K562 (cell line): ENCODE measurements at regions not wholly inside any gene's neighbourhood (a gene's known extent, or its start where the extent isn't known, plus 50 kb on each side); places are given as distances from the start of the nearest gene placed in this dataset.

Source experiments
- ATAC-seq: fragments of 200-7000 bp; cut with Tn5 transposase; 3 replicates; pipeline ENCODE4 v1.9.1; 2020; ENCODE audit warnings: moderate library complexity
- BruUV-seq: library from RNA; stranded (reverse); fragments of 400-500 nt; replicated peaks from 2 replicates; lab custom pipeline; 2021; lab: Mats Ljungman, UMichigan
- CTCF ChIA-PET: fragments of 300-600 bp; formaldehyde crosslinking; extraction: SDS; loops from one replicate; lab custom pipeline; 2021; ENCODE audit warnings: low intra/inter-chr PET ratio; lab: Yijun Ruan, JAX
- POLR2A ChIA-PET: fragments of 300-600, 350-650 bp; sonication (Branson Sonifier 250); formaldehyde crosslinking; extraction: SDS; loops from one replicate; lab custom pipeline; 2021; ENCODE audit warnings: antibody characterized with exemption, inconsistent platforms; lab: Yijun Ruan, JAX
- DNase-seq, 4 experiments: peaks; one replicate each; pipeline versions ENCODE4 v3.0.0 to v3.0.0-alpha.2; 2011 to 2018; ENCODE audit warnings: low spot score in 3 of 4, mixed read lengths in 3 of 4; ENCODE audit errors: extremely low read depth in 1 of 4
- FAIRE-seq: peaks from 2 replicates; lab custom pipeline; 2011; peaks lifted over from hg19 to GRCh38; lab: Jason Lieb, UNC
- H2AFZ ChIP-seq: 2 replicates; pipeline ENCODE4 v1.6.0; 2011; ENCODE audit warnings: low read depth, low read length, control low read depth, inconsistent platforms
- H3K27ac ChIP-seq: fragments of 200-600 bp; 3 replicates; pipeline ENCODE4 v1.8.0; 2011; ENCODE audit warnings: low read depth, mild to moderate bottlenecking, control low read depth, inconsistent platforms, low read length, moderate library complexity, mixed read lengths; ENCODE audit errors: extremely low read depth
- H3K27me3 ChIP-seq, 2 experiments: fragments of 300-600 bp in 1 of 2; 2 replicates in 1 of 2; 3 replicates in 1 of 2; pipeline versions ENCODE4 v1.6.0 to v1.8.0; 2011; ENCODE audit warnings: inconsistent platforms in 2 of 2, low read length in 2 of 2, mild to moderate bottlenecking in 1 of 2, mixed read lengths in 1 of 2, moderate library complexity in 1 of 2; ENCODE audit not compliant: control insufficient read depth in 2 of 2, insufficient read depth in 2 of 2
- H3K36me3 ChIP-seq: fragments of 300-600 bp; 3 replicates; pipeline ENCODE4 v1.8.0; 2011; ENCODE audit warnings: mild to moderate bottlenecking, low read length, inconsistent platforms; ENCODE audit not compliant: control insufficient read depth, insufficient read depth
- H3K4me1 ChIP-seq, 2 experiments: fragments of 200-600 bp in 1 of 2; replicated peaks in 1 of 2; 2 replicates in 1 of 2; 3 replicates in 1 of 2; pipeline versions ENCODE4 v1.5.1 to v1.8.0; 2011; ENCODE audit warnings: inconsistent platforms in 2 of 2, low read length in 2 of 2, mild to moderate bottlenecking in 1 of 2, mixed read lengths in 1 of 2, moderate library complexity in 1 of 2; ENCODE audit not compliant: control insufficient read depth in 2 of 2, insufficient read depth in 2 of 2
- H3K4me2 ChIP-seq: 2 replicates; pipeline ENCODE4 v1.6.1; 2011; ENCODE audit warnings: low read length, control low read depth, inconsistent platforms, mixed read lengths; ENCODE audit not compliant: insufficient read depth
- H3K4me3 ChIP-seq: fragments of 200-600 bp; sonication (generic), shearing (Covaris generic); 2 replicates; pipeline ENCODE4 v1.5.1; 2016; ENCODE audit warnings: control low read depth, inconsistent platforms
- H3K79me2 ChIP-seq: fragments of 200-600 bp; 3 replicates; pipeline ENCODE4 v1.8.0; 2011; ENCODE audit warnings: low read length, inconsistent platforms; ENCODE audit not compliant: control insufficient read depth, insufficient read depth
- H3K9ac ChIP-seq, 2 experiments: 2 replicates each; pipeline versions ENCODE4 v1.6.0 to v1.6.1; 2011; ENCODE audit warnings: low read depth in 2 of 2, low read length in 2 of 2, control low read depth in 1 of 2, inconsistent platforms in 1 of 2, mild to moderate bottlenecking in 1 of 2, mixed read lengths in 1 of 2; ENCODE audit not compliant: insufficient read depth in 1 of 2
- H3K9me1 ChIP-seq: one replicate; pipeline ENCODE4 v1.6.0; 2011; ENCODE audit warnings: inconsistent platforms, mild to moderate bottlenecking, low read length, moderate library complexity; ENCODE audit not compliant: control insufficient read depth, insufficient read depth
- H3K9me3 ChIP-seq: replicated peaks from 2 replicates; pipeline ENCODE4 v1.5.1; 2011; ENCODE audit warnings: low read depth, low read length, inconsistent platforms; ENCODE audit not compliant: control insufficient read depth, insufficient read depth
- H4K20me1 ChIP-seq: replicated peaks from 2 replicates; pipeline ENCODE4 v1.6.1; 2011; ENCODE audit warnings: low read length, inconsistent platforms, mixed read lengths; ENCODE audit not compliant: control insufficient read depth, insufficient read depth
- ARID4B ChIP-seq: sonication (generic); formaldehyde crosslinking; IDR thresholded peaks from 2 replicates; pipeline ENCODE4 v1.8.0; 2022; ENCODE audit warnings: mild to moderate bottlenecking, missing genetic modification reagents
- ATF4 ChIP-seq: fragments of 450-650 bp; formaldehyde crosslinking; IDR thresholded peaks from 2 replicates; pipeline ENCODE4 v1.4.0; 2022; ENCODE audit warnings: mild to moderate bottlenecking, moderate library complexity
- DIDO1 ChIP-seq: fragments of 450-650 bp; IDR thresholded peaks from 2 replicates; pipeline ENCODE4 v1.6.1; 2016; ENCODE audit warnings: low read depth, missing biosample characterization, missing genetic modification characterization
- FOXJ2 ChIP-seq: fragments of 200-800 bp; sonication (Bioruptor generic); IDR thresholded peaks from 2 replicates; pipeline ENCODE4 v1.6.1; 2016; ENCODE audit warnings: missing genetic modification characterization, missing compliant biosample characterization
- GATAD2B ChIP-seq: fragments of 450-650 bp; IDR thresholded peaks from 2 replicates; pipeline ENCODE4 v1.6.1; 2017; ENCODE audit warnings: mild to moderate bottlenecking, borderline replicate concordance
- HDAC2 ChIP-seq: fragments of 450-650 bp; IDR thresholded peaks from 2 replicates; pipeline ENCODE4 v1.6.1; 2016; ENCODE audit warnings: mild to moderate bottlenecking
- NR1H2 ChIP-seq: sonication (generic); formaldehyde crosslinking; IDR thresholded peaks from 2 replicates; pipeline ENCODE4 v1.4.0; 2020; ENCODE audit warnings: mild to moderate bottlenecking, missing genetic modification reagents
- REST ChIP-seq, 2 experiments: fragments of 450-650 bp; formaldehyde crosslinking in 1 of 2; IDR thresholded peaks; 2 replicates each; pipeline versions ENCODE4 v1.4.0 to v1.6.1; 2014 to 2020; ENCODE audit warnings: mild to moderate bottlenecking in 2 of 2, borderline replicate concordance in 1 of 2, low read depth in 1 of 2
- SOX6 ChIP-seq: fragments of 450-650 bp; IDR thresholded peaks from 2 replicates; pipeline ENCODE4 v1.6.1; 2014; ENCODE audit warnings: mild to moderate bottlenecking
- YBX1 ChIP-seq: fragments of 450-650 bp; IDR thresholded peaks from 2 replicates; pipeline ENCODE4 v1.7.1; 2016; ENCODE audit warnings: mild to moderate bottlenecking
- ZNF134 ChIP-seq: fragments of 250-450 bp; sonication (Bioruptor Pico); conservative IDR thresholded peaks from 2 replicates; pipeline ENCODE4 v1.4.0; 2020
- ZNF780A ChIP-seq: fragments of 250-450 bp; sonication (Bioruptor Pico); IDR thresholded peaks from 2 replicates; pipeline ENCODE4 v1.5.0; 2021; ENCODE audit warnings: mild to moderate bottlenecking
- in situ Hi-C: fragments of 300-500 bp; cut with MboI; formaldehyde crosslinking; loops from 4 replicates; pipeline ENCODE4 v1.15.0; 2018; ENCODE audit warnings: inconsistent platforms, mixed read lengths
- intact Hi-C: fragments of 100-400 bp; cut with micrococcal nuclease; formaldehyde crosslinking; loops from 2 replicates; pipeline ENCODE4 v1.14.2; 2022

- Histone ChIP-seq H3K9me1 (no peaks in the 10 kb centered on the region), H2AFZ (no peak overlapping the region), H3K4me3 (no peak overlapping the region), H3K9ac (no peak overlapping the region), H4K20me1 (no peaks in the 10 kb centered on the region), H3K79me2 (no peaks in the 10 kb centered on the region), H3K27me3 (no peaks in the 10 kb centered on the region), H3K27ac (no peak overlapping the region), H3K4me1 (no peaks in the 10 kb centered on the region; a peak in 1 of 5 replicates), H3K9me3 (no peaks in the 10 kb centered on the region), H3K4me2 (no peak overlapping the region), H3K36me3 (no peaks in the 10 kb centered on the region)
- FAIRE-seq (no peak), DNase-seq (no peak), ATAC-seq (no peak)
- CTCF ChIA-PET, result no interaction called here
- intact Hi-C loops, result no loop called here
- BruUV-seq, result no TSS peak
- in situ Hi-C loops, result no loop called here
- POLR2A ChIA-PET, result no interaction called here
- TF ChIP-seq ZNF780A (no peak), ARID4B (CRISPR knock-in tag) (no peak), DIDO1 (tag) (no peak), SOX6 (no peak), ZNF134 (no peak), HDAC2 (no peak), YBX1 (no peak), FOXJ2 (tag) (no peak), NR1H2 (CRISPR knock-in tag) (no peak), GATAD2B (no peak), REST (IDR thresholded peaks at IDR 0.05; ENCODE audit: borderline replicate concordance) (no peak), REST (CRISPR knock-in tag; IDR thresholded peaks at IDR 0.05; ENCODE audit: low read depth) (no peak), ATF4 (CRISPR knock-in tag) (no peak)
Observed at GRCh38 chr5:58317808-58318207, 142.1 kb downstream of the PLK2 start.
